GM12878 (cell line): ENCODE measurements at regions not wholly inside any gene's neighbourhood (a gene's known extent, or its start where the extent isn't known, plus 50 kb on each side); places are given as distances from the start of the nearest gene placed in this dataset.

Source experiments
- ATAC-seq: fragments of 200-7000 bp; cut with Tn5 transposase; 3 replicates; pipeline ENCODE4 v1.9.1; 2020; ENCODE audit warnings: mild to moderate bottlenecking, moderate library complexity
- BruUV-seq: library from RNA; stranded (reverse); fragments of 400-500 nt; replicated peaks from 2 replicates; lab custom pipeline; 2021; lab: Mats Ljungman, UMichigan
- CTCF ChIA-PET: fragments of 300-600 bp; sonication (Branson Sonifier 250); formaldehyde crosslinking; extraction: SDS; loops from one replicate; lab custom pipeline; 2021; ENCODE audit warnings: inconsistent platforms; lab: Yijun Ruan, JAX
- POLR2A ChIA-PET: fragments of 350-600 bp; formaldehyde crosslinking; extraction: SDS; loops from one replicate; lab custom pipeline; 2021; ENCODE audit warnings: inconsistent platforms; lab: Charles Lee
- RAD21 ChIA-PET: fragments of 300-600 bp; sonication (Branson Sonifier 250); formaldehyde crosslinking; loops from one replicate; lab custom pipeline; 2023; ENCODE audit warnings: antibody characterized with exemption; ENCODE audit not compliant: unreplicated experiment; lab: Charles Lee
- SMC1A ChIA-PET: fragments of 300-600 bp; sonication (Branson Sonifier 250); formaldehyde crosslinking; loops from one replicate; lab custom pipeline; 2023; ENCODE audit not compliant: unreplicated experiment, uncharacterized antibody; lab: Charles Lee
- DNase-seq: peaks from one replicate; pipeline ENCODE4 v3.0.0-alpha.2; 2011; ENCODE audit warnings: low read depth, low spot score
- FAIRE-seq: peaks from 3 replicates; lab custom pipeline; 2011; peaks lifted over from hg19 to GRCh38; lab: Jason Lieb, UNC
- H2AFZ ChIP-seq: 2 replicates; pipeline ENCODE4 v1.6.0; 2011; ENCODE audit warnings: low read depth, low read length, control low read depth; ENCODE audit not compliant: control insufficient read depth
- H3K27ac ChIP-seq: 2 replicates; pipeline ENCODE4 v1.5.1; 2011; ENCODE audit warnings: control low read depth; ENCODE audit not compliant: control insufficient read depth, insufficient read depth
- H3K27me3 ChIP-seq, 2 experiments: replicated peaks in 1 of 2; 2 replicates each; pipeline versions ENCODE4 v1.6.0 to v1.6.1; 2011; ENCODE audit warnings: low read length in 1 of 2; ENCODE audit not compliant: control insufficient read depth in 2 of 2, insufficient read depth in 2 of 2
- H3K36me3 ChIP-seq, 2 experiments: 2 replicates each; pipeline ENCODE4 v1.5.1; 2011; ENCODE audit warnings: low read length in 1 of 2; ENCODE audit not compliant: control insufficient read depth in 2 of 2, insufficient read depth in 2 of 2
- H3K4me1 ChIP-seq: 2 replicates; pipeline ENCODE4 v1.6.1; 2011; ENCODE audit warnings: mild to moderate bottlenecking, low read length, moderate library complexity, mixed read lengths; ENCODE audit not compliant: control insufficient read depth, insufficient read depth
- H3K4me2 ChIP-seq: 2 replicates; pipeline ENCODE4 v1.6.0; 2011; ENCODE audit warnings: control low read depth; ENCODE audit not compliant: control insufficient read depth, insufficient read depth
- H3K4me3 ChIP-seq: fragments of 200-600 bp; sonication (generic); 2 replicates; pipeline ENCODE4 v1.5.1; 2016
- H3K79me2 ChIP-seq: 2 replicates; pipeline ENCODE4 v1.6.0; 2011; ENCODE audit warnings: low read length; ENCODE audit not compliant: control insufficient read depth, insufficient read depth
- H3K9ac ChIP-seq: 2 replicates; pipeline ENCODE4 v1.8.0; 2011; ENCODE audit warnings: low read length, control low read depth, mixed read lengths; ENCODE audit not compliant: control insufficient read depth, insufficient read depth
- H3K9me3 ChIP-seq: replicated peaks from 3 replicates; pipeline ENCODE4 v1.5.1; 2011; ENCODE audit warnings: mild to moderate bottlenecking, low read length; ENCODE audit not compliant: control insufficient read depth, insufficient read depth
- H4K20me1 ChIP-seq: 2 replicates; pipeline ENCODE4 v1.6.0; 2011; ENCODE audit not compliant: control insufficient read depth, insufficient read depth
- ASH2L ChIP-seq: fragments of 300-600, 200-600 bp; sonication (generic); IDR thresholded peaks from 2 replicates; pipeline ENCODE4 v1.6.1; 2017; ENCODE audit warnings: low read depth, mild to moderate bottlenecking, borderline replicate concordance
- EED ChIP-seq: sonication (generic); IDR thresholded peaks from 2 replicates; pipeline ENCODE4 v1.6.1; 2016; ENCODE audit warnings: antibody characterized with exemption, low read depth
- JUND ChIP-seq: IDR thresholded peaks from 2 replicates; pipeline ENCODE4 v1.6.1; 2012; ENCODE audit warnings: low read depth, mild to moderate bottlenecking, low read length, improper control_type of control experiment, moderate library complexity
- KLF5 ChIP-seq: fragments of 450-650 bp; IDR thresholded peaks from 2 replicates; pipeline ENCODE4 v1.6.1; 2014; ENCODE audit warnings: mild to moderate bottlenecking; ENCODE audit not compliant: partially characterized antibody
- MTA2 ChIP-seq: fragments of 450-650 bp; IDR thresholded peaks from 2 replicates; pipeline ENCODE4 v1.6.1; 2016; ENCODE audit warnings: low read depth, mild to moderate bottlenecking, moderate library complexity
- NR2C2 ChIP-seq: IDR thresholded peaks from 2 replicates; pipeline ENCODE4 v1.6.1; 2011; ENCODE audit warnings: borderline replicate concordance, low read depth; ENCODE audit not compliant: control insufficient read depth, insufficient read length
- POLR2AphosphoS5 ChIP-seq: IDR thresholded peaks from 2 replicates; pipeline ENCODE4 v1.6.1; 2011; ENCODE audit warnings: mild to moderate bottlenecking, low read length, inconsistent platforms
- RCOR1 ChIP-seq: conservative IDR thresholded peaks from 2 replicates; pipeline ENCODE4 v1.6.1; 2012; ENCODE audit warnings: low read depth, low read length, improper control_type of control experiment
- SIX5 ChIP-seq: IDR thresholded peaks from 2 replicates; pipeline ENCODE4 v1.6.1; 2011; ENCODE audit warnings: mild to moderate bottlenecking, low read depth, low read length, moderate library complexity; ENCODE audit not compliant: severe bottlenecking
- SMC3 ChIP-seq: IDR thresholded peaks from 2 replicates; pipeline ENCODE4 v1.6.1; 2011; ENCODE audit warnings: low read length, improper control_type of control experiment, borderline replicate concordance
- SRF ChIP-seq, 2 experiments: IDR thresholded peaks; 2 replicates each; pipeline ENCODE4 v1.6.1; 2011; ENCODE audit warnings: low read depth in 2 of 2, low read length in 2 of 2, mild to moderate bottlenecking in 1 of 2, moderate library complexity in 1 of 2
- TBL1XR1 ChIP-seq: IDR thresholded peaks from 2 replicates; pipeline ENCODE4 v1.6.1; 2012; ENCODE audit warnings: low read depth, low read length, improper control_type of control experiment
- ZNF24 ChIP-seq: fragments of 450-650 bp; IDR thresholded peaks from 2 replicates; pipeline ENCODE4 v1.6.1; 2017; ENCODE audit warnings: antibody characterized with exemption, mild to moderate bottlenecking
- ZNF274 ChIP-seq: IDR thresholded peaks from one replicate; pipeline ENCODE4 v1.8.0; 2011; ENCODE audit not compliant: insufficient read length, insufficient read depth
- ZNF622 ChIP-seq: fragments of 450-650 bp; IDR thresholded peaks from 2 replicates; pipeline ENCODE4 v1.6.1; 2017; ENCODE audit warnings: mild to moderate bottlenecking, inconsistent platforms
- in situ Hi-C: fragments of 300-500 bp; cut with MboI; formaldehyde crosslinking; loops from 9 replicates; pipeline ENCODE4 v1.14.3; 2018; ENCODE audit warnings: mixed read lengths
- intact Hi-C: fragments of 100-400 bp; cut with micrococcal nuclease; formaldehyde crosslinking; loops from one replicate; pipeline ENCODE4 v1.14.2; 2022; ENCODE audit not compliant: unreplicated experiment
- TF ChIP-seq, protein P1 (sequence below): fragments of 450-650 bp; formaldehyde crosslinking; IDR thresholded peaks from 2 replicates; pipeline ENCODE4 v1.4.0; 2022; ENCODE audit warnings: mild to moderate bottlenecking, moderate library complexity
- TF ChIP-seq, protein P2 (sequence below), 3 experiments: IDR thresholded peaks in 2 of 3; conservative IDR thresholded peaks in 1 of 3; 2 replicates each; pipeline ENCODE4 v1.5.1; 2011; ENCODE audit warnings: low read depth in 3 of 3, low read length in 3 of 3, mild to moderate bottlenecking in 3 of 3, control low read depth in 2 of 3, moderate library complexity in 2 of 3, inconsistent platforms in 1 of 3, mixed read lengths in 1 of 3; ENCODE audit not compliant: control insufficient read depth in 2 of 3, insufficient read depth in 1 of 3; ENCODE audit errors: extremely low read depth in 1 of 3

DNA sequence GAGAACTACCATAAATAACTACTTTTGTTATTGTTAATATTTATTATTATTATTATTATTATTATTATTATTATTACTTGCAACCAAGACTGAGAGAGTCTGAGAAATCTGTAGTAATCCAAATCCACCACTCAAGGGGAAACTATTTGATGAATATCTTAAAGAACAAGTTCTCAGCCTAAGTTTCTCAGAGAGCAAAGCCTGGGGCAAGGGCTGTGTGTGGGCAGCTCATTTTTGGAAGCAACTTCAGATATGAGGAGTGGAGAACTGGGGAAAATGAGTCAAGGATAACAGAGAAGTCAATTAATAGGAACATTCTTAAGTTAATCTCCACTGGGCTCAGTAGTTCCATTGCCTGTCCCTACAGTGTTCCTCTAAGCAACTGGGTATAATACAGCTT lies 57.1 kb upstream of the KCNJ16 start:
- no peak overlapping the region for H2AFZ ChIP-seq
- no peak for TF ChIP-seq RCOR1
- TF ChIP-seq ASH2L, result no peak
- TF ChIP-seq EED, result no peak
- no peak for TF ChIP-seq SRF (IDR thresholded peaks at IDR 0.05; ENCODE audit: low read depth in 2 of 2, low read length in 2 of 2)
- TF ChIP-seq SIX5, result no peak
- no peak for TF ChIP-seq SMC3
- no peak for TF ChIP-seq POLR2AphosphoS5
- TF ChIP-seq MTA2, result no peak
- TF ChIP-seq, protein P1, sequence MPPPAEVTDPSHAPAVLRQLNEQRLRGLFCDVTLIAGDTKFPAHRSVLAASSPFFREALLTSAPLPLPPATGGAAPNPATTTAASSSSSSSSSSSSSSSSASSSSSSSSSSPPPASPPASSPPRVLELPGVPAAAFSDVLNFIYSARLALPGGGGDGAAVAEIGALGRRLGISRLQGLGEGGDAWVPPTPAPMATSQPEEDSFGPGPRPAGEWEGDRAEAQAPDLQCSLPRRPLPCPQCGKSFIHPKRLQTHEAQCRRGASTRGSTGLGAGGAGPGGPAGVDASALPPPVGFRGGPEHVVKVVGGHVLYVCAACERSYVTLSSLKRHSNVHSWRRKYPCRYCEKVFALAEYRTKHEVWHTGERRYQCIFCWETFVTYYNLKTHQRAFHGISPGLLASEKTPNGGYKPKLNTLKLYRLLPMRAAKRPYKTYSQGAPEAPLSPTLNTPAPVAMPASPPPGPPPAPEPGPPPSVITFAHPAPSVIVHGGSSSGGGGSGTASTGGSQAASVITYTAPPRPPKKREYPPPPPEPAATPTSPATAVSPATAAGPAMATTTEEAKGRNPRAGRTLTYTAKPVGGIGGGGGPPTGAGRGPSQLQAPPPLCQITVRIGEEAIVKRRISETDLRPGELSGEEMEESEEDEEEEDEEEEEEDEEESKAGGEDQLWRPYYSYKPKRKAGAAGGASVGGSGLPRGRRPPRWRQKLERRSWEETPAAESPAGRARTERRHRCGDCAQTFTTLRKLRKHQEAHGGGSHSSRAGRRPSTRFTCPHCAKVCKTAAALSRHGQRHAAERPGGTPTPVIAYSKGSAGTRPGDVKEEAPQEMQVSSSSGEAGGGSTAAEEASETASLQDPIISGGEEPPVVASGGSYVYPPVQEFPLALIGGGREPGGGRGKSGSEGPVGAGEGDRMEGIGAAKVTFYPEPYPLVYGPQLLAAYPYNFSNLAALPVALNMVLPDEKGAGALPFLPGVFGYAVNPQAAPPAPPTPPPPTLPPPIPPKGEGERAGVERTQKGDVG, result no peak
- TF ChIP-seq TBL1XR1, result no peak
- TF ChIP-seq KLF5, result no peak
- TF ChIP-seq ZNF622, result no peak
- TF ChIP-seq JUND, result no peak
- TF ChIP-seq, protein P2, sequence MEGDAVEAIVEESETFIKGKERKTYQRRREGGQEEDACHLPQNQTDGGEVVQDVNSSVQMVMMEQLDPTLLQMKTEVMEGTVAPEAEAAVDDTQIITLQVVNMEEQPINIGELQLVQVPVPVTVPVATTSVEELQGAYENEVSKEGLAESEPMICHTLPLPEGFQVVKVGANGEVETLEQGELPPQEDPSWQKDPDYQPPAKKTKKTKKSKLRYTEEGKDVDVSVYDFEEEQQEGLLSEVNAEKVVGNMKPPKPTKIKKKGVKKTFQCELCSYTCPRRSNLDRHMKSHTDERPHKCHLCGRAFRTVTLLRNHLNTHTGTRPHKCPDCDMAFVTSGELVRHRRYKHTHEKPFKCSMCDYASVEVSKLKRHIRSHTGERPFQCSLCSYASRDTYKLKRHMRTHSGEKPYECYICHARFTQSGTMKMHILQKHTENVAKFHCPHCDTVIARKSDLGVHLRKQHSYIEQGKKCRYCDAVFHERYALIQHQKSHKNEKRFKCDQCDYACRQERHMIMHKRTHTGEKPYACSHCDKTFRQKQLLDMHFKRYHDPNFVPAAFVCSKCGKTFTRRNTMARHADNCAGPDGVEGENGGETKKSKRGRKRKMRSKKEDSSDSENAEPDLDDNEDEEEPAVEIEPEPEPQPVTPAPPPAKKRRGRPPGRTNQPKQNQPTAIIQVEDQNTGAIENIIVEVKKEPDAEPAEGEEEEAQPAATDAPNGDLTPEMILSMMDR (IDR thresholded peaks at IDR 0.05 in 2 of 3, conservative IDR thresholded peaks at IDR 0.05 in 1 of 3; ENCODE audit: control insufficient read depth in 2 of 3, extremely low read depth in 1 of 3, insufficient read depth in 1 of 3, low read depth in 3 of 3, low read length in 3 of 3), result no peak
- no peak for TF ChIP-seq NR2C2
- no peak for TF ChIP-seq ZNF274
- TF ChIP-seq ZNF24, result no peak
- ChIA-PET POLR2A (no interaction called here), RAD21 (no interaction called here), CTCF (no interaction called here), SMC1A (no interaction called here)
- no peak overlapping the region for H3K4me2 ChIP-seq
- ATAC-seq (no peak), FAIRE-seq (no peak), DNase-seq (no peak)
- H3K9me3 ChIP-seq, result no peaks in the 10 kb centered on the region
- no peaks in the 10 kb centered on the region for H3K27me3 ChIP-seq
- intact Hi-C loops (no loop called here), in situ Hi-C loops (no loop called here)
- no peaks in the 10 kb centered on the region for H3K79me2 ChIP-seq
- H3K4me3 ChIP-seq, result no peak overlapping the region
- no peak overlapping the region for H3K27ac ChIP-seq
- no peaks in the 10 kb centered on the region for H3K36me3 ChIP-seq
- no peaks in the 10 kb centered on the region for H3K4me1 ChIP-seq
- no peak overlapping the region for H3K9ac ChIP-seq
- H4K20me1 ChIP-seq, result no peaks in the 10 kb centered on the region
- BruUV-seq, result no TSS peak
